ENCODE measurements at regions not wholly inside any gene's neighbourhood (a gene's known extent, or its start where the extent isn't known, plus 50 kb on each side); places are given as distances from the start of the nearest gene placed in this dataset.

DNA sequence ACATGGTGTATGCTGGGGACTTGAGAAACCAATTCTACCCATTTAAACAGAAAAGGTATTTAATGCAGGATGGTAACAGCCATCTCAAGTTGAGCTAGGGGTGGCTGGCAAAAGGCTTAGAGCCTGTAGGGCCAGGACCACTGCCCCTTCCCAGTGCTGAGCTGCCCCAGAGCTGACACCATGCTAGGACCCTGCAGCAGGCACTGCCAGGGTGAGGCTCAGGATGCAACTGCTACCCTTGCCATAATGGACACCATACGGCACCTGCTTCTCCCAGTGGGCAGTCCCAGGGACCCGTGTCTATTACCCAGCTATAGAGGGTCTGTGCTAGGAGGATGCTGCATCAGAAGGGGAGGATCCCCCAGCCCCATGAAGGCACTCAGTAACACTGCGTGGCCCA, 160.7 kb upstream of the ADCY1 start:
- no peak for DNase-seq
- TF ChIP-seq, protein P1, sequence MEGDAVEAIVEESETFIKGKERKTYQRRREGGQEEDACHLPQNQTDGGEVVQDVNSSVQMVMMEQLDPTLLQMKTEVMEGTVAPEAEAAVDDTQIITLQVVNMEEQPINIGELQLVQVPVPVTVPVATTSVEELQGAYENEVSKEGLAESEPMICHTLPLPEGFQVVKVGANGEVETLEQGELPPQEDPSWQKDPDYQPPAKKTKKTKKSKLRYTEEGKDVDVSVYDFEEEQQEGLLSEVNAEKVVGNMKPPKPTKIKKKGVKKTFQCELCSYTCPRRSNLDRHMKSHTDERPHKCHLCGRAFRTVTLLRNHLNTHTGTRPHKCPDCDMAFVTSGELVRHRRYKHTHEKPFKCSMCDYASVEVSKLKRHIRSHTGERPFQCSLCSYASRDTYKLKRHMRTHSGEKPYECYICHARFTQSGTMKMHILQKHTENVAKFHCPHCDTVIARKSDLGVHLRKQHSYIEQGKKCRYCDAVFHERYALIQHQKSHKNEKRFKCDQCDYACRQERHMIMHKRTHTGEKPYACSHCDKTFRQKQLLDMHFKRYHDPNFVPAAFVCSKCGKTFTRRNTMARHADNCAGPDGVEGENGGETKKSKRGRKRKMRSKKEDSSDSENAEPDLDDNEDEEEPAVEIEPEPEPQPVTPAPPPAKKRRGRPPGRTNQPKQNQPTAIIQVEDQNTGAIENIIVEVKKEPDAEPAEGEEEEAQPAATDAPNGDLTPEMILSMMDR (IDR thresholded peaks at IDR 0.05): no peak
- ATAC-seq: peak in 1 of 2 donors; percentile 21
- Histone ChIP-seq H3K27me3 (ENCODE audit: low read depth) (no peaks in the 10 kb centered on the region), H3K4me1 (no peaks in the 10 kb centered on the region), H3K9me3 (no peaks in the 10 kb centered on the region), H3K27ac (no peak overlapping the region), H3K36me3 (no peaks in the 10 kb centered on the region), H3K4me3 (no peak overlapping the region)
- intact Hi-C loops (cut with DNase I): no loop called here

DNA sequence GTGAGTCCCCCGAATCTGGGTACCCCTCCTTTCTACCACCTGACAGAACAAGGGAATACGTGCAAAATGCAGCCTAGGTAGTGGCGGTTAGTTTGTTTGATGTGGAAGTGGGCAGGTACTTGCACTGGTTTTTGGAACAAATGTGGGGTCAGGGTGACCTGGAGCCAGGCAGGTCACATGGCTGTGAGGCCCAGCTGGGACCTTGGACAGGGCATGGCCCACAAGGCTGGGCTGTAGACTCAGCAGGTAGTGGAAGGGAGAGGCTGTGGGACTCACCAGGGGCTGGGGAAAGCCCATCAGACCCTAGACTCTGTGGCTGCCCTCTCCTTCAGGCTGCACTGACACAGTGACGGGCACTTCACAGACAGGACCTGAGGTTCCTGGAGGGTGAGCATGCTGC, 159.9 kb upstream of the ADCY1 start:
- intact Hi-C loops (cut with DNase I): no loop called here
- no peaks in the 10 kb centered on the region for H3K36me3 ChIP-seq
- no peaks in the 10 kb centered on the region for H3K4me1 ChIP-seq
- no peaks in the 10 kb centered on the region for H3K27me3 ChIP-seq (ENCODE audit: low read depth)
- ATAC-seq (peak in 1 of 2 donors; percentile 35), DNase-seq (no peak)
- TF ChIP-seq, protein P1 (IDR thresholded peaks at IDR 0.05): no peak
- H3K4me3 ChIP-seq: no peak overlapping the region
- H3K27ac ChIP-seq: no peak overlapping the region
- no peaks in the 10 kb centered on the region for H3K9me3 ChIP-seq

DNA sequence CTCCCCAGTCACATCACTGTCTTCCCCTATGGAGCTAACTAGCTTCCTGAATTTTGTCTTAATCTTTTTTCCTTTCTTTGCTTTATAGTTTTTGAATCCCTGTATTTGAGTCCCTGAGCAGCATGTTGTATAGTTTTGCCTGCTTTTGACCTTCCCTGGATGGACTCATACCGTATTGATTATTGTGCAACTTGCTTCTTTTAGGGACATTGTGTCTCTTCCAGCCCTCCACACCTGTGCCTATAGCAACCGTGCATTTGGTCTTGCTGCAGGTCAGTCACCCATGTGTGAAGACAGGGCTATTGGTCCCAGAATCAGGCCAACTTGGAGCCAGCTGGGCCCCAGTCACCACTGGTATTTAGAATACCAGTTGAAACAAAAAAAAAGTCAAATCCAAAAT, 158.9 kb upstream of the ADCY1 start:
- DNase-seq (no peak), ATAC-seq (no peak)
- TF ChIP-seq, protein P1 (IDR thresholded peaks at IDR 0.05): no peak
- no peaks in the 10 kb centered on the region for H3K9me3 ChIP-seq
- no peaks in the 10 kb centered on the region for H3K4me1 ChIP-seq
- intact Hi-C loops (cut with DNase I): no loop called here
- no peak overlapping the region for H3K4me3 ChIP-seq
- no peaks in the 10 kb centered on the region for H3K36me3 ChIP-seq
- no peak overlapping the region for H3K27ac ChIP-seq
- no peaks in the 10 kb centered on the region for H3K27me3 ChIP-seq (ENCODE audit: low read depth)

DNA sequence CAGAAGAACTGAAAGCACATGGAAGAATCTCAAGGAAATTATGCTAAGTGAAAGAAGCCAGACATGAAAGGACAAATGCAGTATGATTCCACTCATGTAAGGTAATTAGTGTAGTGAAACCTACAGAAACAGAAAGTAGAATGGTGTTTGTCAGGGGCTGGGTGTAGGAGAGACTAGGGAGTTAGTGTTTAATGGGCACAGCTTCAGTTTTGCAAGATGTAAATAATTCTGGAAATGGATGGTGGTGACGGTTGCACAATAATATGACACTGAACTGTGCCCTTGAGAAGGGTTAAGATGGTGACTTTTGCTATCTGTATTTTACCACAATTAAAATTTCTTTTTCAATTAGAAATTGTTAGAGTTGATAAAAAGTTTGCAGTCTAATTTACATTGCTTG, 157.3 kb upstream of the ADCY1 start:
- TF ChIP-seq, protein P1 (IDR thresholded peaks at IDR 0.05): no peak
- ATAC-seq (no peak), DNase-seq (no peak)
- Histone ChIP-seq H3K4me1 (no peaks in the 10 kb centered on the region), H3K4me3 (no peak overlapping the region), H3K27me3 (ENCODE audit: low read depth) (no peaks in the 10 kb centered on the region), H3K27ac (no peak overlapping the region), H3K9me3 (no peaks in the 10 kb centered on the region), H3K36me3 (no peaks in the 10 kb centered on the region)
- intact Hi-C loops (cut with DNase I): no loop called here

DNA sequence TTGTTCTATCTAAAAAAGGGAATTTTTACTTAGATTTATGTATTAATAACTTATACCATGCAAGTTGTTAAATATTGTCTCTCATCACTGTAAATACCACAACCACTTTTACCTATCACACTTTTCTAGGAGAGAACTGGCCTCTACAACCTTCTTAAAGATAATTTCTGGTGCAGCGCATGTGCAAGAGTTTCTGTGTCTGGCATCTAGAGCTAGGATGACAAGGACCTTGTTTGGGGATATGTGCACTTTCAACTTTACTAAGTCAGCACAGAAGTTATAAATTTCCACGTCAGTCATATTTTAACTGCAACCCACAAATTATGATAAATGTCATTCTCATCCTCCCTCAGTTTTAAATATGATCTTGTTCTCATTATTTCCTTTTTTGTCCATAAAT, 156.9 kb upstream of the ADCY1 start:
- TF ChIP-seq, protein P1 (IDR thresholded peaks at IDR 0.05): no peak
- Histone ChIP-seq H3K4me1 (no peaks in the 10 kb centered on the region), H3K9me3 (no peaks in the 10 kb centered on the region), H3K36me3 (no peaks in the 10 kb centered on the region), H3K27me3 (ENCODE audit: low read depth) (no peaks in the 10 kb centered on the region), H3K27ac (no peak overlapping the region), H3K4me3 (no peak overlapping the region)
- DNase-seq (no peak), ATAC-seq (no peak)
- intact Hi-C loops (cut with DNase I): no loop called here

DNA sequence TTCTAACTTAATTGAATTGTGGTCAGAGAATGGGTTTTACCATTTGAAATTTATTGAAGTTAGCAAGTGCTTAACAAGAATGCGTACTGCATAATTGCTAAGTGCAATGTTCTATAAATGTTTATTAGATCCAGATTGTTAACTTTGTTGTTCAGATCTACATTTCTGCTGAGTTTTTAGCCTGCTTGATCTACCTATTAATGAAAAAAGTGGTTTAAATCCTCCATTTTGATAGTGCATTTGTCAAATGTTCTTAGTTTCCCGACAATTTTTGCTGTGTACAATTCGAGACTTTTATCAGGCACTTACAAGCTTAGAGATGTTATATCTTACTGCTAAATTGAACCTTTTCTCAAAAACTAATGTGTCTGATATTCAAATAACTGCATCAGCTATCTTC, 156.4 kb upstream of the ADCY1 start:
- Histone ChIP-seq H3K4me1 (no peaks in the 10 kb centered on the region), H3K9me3 (no peaks in the 10 kb centered on the region), H3K4me3 (no peak overlapping the region), H3K27ac (no peak overlapping the region), H3K36me3 (no peaks in the 10 kb centered on the region), H3K27me3 (ENCODE audit: low read depth) (no peaks in the 10 kb centered on the region)
- no peak for ATAC-seq
- intact Hi-C loops (cut with DNase I): no loop called here
- TF ChIP-seq, protein P1 (IDR thresholded peaks at IDR 0.05): no peak
- no peak for DNase-seq

All from lower lobe of right lung (tissue), 2 donors.